Stimulated activated naive CD4-positive, alpha-beta T cell (primary cell): ENCODE measurements at regions not wholly inside any gene's neighbourhood (a gene's known extent, or its start where the extent isn't known, plus 50 kb on each side); places are given as distances from the start of the nearest gene placed in this dataset.

Experiments used
- DNase-seq, 6 experiments: peaks; one replicate each; lab custom pipeline; 2025; lab: John Stamatoyannopoulos, UW

DNA sequence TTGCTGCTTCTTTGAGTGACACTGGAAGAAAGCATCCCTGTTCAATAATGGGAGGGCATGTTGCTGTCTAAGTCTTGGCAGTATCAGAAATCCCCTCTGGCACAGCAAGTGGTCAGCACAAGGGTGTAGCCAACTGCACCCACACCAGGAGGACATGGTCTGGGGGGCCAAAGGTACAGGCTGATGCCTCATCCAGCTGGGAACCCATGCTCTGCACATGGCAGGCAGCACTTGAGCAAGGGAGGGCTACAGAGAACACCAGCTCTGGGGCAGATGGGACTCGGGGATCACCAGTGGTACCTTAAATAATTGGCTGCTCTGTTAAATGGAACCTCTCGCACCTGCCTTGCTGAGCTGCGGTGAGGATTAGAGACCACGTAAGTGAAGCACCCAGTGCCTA lies 265.2 kb downstream of the SYK start:
- no peak for DNase-seq

GRCh38 chr9:91067306-91067860 lies 265.8 kb downstream of the SYK start:
- no peak for DNase-seq

DNA sequence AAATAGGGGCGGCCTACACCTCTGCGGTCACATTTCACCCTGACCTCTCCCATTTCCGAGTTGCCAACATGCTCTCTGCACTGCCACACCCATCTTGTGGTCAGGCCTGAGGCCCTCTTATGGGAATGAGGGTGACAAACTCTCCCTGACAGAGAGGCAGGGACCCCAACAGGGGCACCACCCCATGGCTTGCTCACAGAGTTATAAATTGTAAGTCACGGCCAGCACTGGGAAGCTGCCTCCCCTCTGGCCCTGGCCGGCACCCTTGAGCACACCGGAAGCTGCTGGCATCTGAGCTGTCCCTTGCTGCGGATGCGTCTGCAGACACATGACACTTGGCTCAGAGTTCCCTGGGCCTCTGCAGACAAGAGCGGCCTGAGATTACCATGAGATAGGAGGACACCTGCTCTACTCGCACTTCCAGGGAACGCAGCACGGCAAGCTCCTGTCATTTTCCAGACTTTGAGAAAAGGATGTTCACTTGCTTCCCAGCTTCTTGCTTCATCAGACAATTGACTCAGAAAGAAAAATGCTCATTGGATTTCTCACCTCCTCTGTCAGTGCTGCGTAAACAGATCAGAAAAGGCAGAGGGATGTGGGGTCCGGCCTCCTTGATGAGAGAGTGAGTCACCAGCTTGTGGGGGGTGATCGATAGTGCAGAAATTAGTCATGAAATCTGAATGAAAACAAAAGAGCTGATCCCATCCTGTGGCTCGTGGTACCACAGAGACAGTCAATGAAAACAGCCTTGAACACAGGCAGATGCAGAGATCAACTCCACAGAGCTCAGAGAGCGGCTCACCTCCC lies 269.8 kb downstream of the SYK start:
- DNase-seq, result no peak

DNA sequence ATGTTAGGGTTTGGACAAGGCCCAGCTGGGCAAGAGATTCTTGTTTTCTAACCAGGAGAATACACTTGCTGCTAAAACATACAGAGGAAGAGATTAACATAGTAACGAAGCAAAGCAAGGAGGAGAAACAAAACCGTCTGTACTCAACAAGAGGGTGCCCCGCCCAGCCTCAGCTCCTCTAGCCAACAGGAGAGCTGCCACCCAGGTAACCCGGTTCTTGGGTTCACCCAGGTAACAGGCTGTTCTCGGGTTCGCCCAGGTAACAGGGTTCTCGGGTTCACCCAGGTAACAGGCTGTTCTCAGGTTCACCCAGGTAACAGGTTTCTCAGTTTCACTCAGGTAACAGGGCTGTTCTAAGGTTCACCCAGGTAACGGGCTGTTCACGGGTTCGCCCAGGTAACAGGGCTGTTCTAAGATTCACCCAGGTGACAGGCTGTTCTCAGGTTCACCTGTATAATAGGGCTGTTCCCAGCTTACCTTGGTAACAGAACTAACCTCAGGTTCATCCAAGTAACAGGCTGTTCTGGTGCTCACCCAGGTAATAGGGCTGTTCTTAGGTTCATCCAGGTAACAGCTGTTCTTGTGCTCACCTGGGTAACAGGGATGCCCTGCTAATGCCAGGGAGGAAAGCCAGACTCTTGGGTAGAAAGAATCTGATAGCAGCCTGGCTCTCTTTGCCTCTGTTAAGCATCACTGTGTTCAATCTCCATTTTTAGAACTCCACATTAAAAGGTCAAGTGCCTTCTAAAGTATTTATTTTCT lies 271.6 kb downstream of the SYK start:
- DNase-seq, result no peak

DNA sequence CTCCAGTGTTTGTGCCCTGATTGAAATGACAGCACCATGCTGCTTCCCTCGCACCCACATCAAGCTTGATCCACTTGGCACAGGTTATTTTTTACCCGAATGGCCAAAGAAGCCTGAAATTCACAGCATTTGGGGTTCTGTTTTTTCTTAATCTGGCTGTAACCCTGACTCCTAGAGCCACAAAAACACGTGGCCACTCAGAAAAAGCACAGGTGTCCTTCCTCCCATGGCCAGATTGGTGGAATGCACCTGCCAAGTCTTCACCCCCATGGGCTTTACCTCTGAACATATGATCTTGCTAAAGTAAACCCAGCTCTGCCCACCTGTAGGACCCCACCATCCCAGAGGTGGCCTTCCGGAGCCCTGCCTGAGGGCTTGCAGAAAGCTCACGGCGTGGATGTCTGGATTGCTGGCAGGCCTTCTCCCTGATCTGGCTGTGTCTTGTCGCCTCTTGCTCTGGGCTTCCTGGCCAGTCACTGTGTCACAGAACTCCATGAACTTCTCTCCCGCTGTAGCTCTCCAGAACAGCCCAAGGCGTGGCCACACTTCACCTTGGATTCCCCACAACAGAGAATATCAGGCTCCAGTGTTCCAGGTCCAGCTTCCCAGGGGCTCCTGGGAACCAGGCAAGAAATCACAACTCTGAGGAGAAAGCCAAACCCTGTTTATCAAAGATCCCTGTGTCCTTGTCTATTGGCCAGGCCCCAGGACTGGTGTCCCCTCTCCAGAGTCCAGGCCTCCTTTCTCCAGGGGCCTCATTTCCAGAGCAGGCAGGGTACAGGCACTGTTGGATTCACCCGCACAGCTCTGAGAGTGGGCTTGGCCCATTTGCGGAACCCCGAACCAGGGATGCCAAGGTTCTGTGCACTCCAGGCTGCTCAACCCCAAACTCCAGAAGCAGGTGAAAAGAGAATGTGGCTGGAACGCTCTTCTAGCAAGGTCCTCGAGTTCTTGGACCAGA lies 272.5 kb downstream of the SYK start:
- DNase-seq, result no peak

DNA sequence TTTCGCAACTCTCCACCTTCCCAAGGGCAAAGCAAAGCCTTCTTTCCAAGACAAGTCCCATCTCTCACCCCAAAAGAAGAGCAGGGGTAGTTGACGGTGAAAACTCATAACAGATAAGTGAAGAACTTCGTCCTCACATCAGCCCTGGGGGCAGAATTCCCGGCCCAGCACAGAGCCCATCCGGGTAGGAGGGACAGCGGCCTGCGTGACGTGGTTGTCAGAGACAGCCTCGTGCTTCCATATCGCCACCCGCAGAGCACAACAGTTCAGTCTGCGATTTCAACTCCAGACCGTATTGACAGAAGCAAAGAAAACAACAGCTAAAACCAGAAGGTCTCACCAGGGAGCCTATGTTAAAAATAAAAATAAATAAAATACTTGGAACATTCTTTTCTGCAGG lies 273.2 kb downstream of the SYK start:
- DNase-seq, result no peak

GRCh38 chr9:91075279-91075678 lies 273.7 kb downstream of the SYK start:
- no peak for DNase-seq

DNA sequence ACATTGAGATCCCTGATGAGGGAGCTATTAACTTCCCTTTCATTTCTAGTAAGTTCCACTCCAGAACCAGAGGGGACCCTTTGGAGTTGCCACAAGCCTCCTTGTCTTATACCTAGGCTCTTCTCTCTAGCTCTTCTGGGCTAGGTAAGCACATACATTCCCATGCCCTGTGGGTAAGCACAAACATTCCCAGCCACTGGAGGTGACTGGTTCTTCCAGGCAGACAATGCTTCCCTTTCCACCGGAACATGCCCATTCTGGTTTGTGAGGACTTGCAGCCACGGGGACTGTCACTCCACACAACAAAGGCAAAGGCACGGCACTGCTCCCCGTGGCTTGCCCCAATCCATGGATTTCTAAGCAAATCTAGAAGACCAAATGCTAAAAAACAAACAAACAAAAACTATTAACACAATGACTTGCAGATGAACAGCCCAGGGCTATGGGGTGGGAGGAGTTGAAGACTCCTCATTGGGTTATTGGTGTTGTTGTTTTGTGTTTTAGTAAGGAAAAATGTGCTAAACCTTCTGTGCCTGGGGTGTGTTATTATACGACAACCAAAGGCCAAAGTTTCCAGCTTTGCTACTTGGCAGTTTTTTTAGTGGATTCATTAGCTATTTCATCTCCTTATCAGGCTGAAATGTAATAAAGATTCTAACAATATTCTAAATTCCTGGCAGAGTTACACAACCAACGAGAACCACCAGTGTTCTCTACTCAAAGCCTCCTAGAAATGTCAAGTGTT lies 276.2 kb downstream of the SYK start:
- DNase-seq, result no peak

- no peak for DNase-seq
Measured at GRCh38 chr9:91078369-91078695, 276.7 kb downstream of the SYK start.

- no peak for DNase-seq
Measured at GRCh38 chr9:91082731-91083130, 279.0 kb downstream of the AUH start.

- no peak for DNase-seq
Measured at GRCh38 chr9:91084896-91085516, 276.7 kb downstream of the AUH start.

GRCh38 chr9:91085517-91086291 lies 276.0 kb downstream of the AUH start:
- no peak for DNase-seq

DNA sequence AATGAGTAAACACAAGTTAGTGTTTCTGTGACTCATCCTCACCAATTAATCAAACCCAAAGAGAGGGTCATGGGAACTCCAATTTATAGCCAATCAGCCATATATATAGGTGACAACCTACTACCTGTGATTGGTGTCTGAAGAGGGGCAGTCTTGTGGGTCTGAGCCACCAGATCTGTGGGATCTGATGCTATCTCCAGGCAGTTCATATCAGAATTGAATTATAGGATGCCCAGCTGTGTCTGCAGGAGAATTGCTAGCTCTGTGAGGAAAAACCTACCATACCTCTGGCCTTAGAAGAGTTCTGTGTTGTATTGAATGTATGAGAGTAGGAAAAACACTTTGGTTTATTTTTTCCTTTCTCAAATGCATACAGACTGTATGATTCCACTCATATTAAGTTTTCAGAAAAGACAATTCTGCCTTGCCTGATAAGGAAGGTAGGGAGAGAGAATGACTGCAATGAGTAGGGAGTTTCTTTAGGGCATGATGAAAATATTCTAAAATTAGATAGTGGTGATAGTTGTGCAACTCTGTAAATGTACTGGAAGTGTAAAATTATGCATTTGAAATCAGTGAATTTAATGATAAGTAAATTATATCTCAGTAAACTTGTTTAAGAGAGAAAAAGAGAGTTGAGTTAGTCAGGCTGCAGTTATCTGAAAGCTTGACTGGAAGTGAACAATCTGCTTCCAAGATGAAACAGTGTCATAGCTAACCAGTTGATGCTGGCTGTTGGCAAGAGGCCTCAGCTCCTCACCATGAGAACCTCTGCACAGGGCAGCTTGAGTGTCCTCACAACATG lies 274.9 kb downstream of the AUH start:
- no peak for DNase-seq

- no peak for DNase-seq
Measured at GRCh38 chr9:91087462-91087759, 274.3 kb downstream of the AUH start.

GRCh38 chr9:91089405-91090129 lies 272.2 kb downstream of the AUH start:
- DNase-seq, result no peak

DNA sequence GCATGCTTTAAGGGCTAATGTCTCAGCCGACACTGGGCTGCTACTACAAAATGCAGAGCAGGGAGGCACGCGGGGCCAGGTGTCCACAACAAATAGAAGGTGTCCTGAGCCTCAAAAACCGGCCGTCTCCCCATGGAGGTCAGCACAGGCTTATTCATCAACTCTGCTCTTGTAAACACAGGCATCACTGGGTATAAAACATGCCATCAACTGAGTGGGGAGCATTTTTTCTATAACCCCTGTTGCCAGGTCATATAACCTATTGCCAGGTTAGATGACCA lies 271.6 kb downstream of the AUH start:
- DNase-seq, result no peak

DNA sequence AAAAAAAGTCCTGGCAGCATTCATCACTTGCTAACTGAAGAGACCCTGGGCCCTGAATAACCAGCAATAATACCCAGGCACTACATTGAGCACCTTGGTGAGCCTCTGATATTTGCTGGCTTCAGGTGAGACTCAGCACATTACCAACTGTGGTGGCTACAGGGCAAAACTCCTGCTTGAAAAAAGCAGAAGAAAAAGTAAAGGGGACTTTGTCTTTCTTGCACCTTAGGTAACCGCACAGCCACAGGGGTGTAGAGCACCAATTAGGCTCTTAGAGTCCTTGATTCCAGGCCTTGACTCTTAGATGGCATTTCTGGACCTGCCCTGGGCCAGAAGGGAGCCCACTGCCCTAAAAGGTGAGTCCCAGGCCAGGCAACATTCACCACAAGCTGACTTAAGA lies 269.5 kb downstream of the AUH start:
- no peak for DNase-seq

DNA sequence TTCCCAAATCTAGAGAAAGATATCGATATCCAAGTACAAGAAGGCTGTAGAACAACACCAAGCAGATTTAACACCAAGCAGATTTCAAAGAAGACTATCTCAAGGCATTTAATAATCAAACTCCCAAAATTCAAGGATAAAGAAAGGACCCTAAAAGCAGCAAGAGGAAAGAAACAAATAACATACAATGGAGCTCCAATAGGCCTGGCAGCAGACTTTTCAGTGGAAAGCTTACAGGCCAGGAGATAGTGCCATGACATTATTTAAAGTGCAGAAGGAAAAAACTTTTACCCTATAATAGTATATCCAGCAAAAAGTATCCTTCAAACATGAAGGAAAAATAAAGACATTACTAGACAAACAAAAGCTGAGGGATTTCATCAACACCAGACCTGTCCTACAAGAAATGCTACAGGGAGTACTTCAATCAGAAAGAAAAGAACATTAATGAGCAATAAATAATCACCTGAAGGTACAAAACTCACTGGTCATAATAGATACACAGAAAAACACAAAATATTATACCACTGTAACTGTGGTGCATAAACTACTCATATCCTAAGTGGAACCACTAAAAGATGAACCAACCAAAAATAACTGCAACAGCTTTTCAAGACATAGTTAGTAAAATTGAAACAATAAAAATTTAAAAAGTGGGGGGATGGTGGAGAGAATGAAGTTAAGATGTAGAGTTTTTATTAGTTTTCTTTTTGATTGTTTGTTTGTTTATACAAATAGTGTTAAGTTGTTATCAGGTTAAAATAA lies 267.2 kb downstream of the AUH start:
- no peak for DNase-seq
